GM12865 (cell line): ENCODE measurements at regions not wholly inside any gene's neighbourhood (a gene's known extent, or its start where the extent isn't known, plus 50 kb on each side); places are given as distances from the start of the nearest gene placed in this dataset.
"Not testable (repeated sequence)": the region's sequence is repeated elsewhere in the genome, so short reads cannot be mapped to it uniquely, and the experiment has no call there.

Experiments
- DNase-seq: peaks from one replicate; pipeline ENCODE4 v3.0.0; 2010; ENCODE audit warnings: low read depth
- H3K4me3 ChIP-seq: 2 replicates; pipeline ENCODE4 v1.5.1; 2011; ENCODE audit warnings: mild to moderate bottlenecking, low read depth, low read length, control low read depth
- CTCF ChIP-seq: IDR thresholded peaks from 2 replicates; pipeline ENCODE4 v1.5.1; 2011; ENCODE audit warnings: low read length, control low read depth, low read depth, inconsistent platforms; ENCODE audit not compliant: insufficient read depth; ENCODE audit errors: missing control alignments

GRCh38 chr1:118294875-118295642, 110.0 kb upstream of the SPAG17 start:
- H3K4me3 ChIP-seq, result no peak overlapping the region
- no peak for DNase-seq
- no peak for TF ChIP-seq CTCF

GRCh38 chr1:118291661-118292060, 106.6 kb upstream of the SPAG17 start:
- H3K4me3 ChIP-seq, result no peak overlapping the region
- DNase-seq, result no peak
- TF ChIP-seq CTCF, result no peak

GRCh38 chr1:118290571-118290970, 105.5 kb upstream of the SPAG17 start:
- no peak for TF ChIP-seq CTCF
- H3K4me3 ChIP-seq, result no peak overlapping the region
- DNase-seq, result no peak

GRCh38 chr1:118290046-118290445, 105.0 kb upstream of the SPAG17 start:
- no peak overlapping the region for H3K4me3 ChIP-seq
- DNase-seq, result no peak
- TF ChIP-seq CTCF, result no peak

- not testable (repeated sequence) for DNase-seq, H3K4me3 ChIP-seq
Observed at GRCh38 chr1:118280656-118281055, 95.6 kb upstream of the SPAG17 start.

- DNase-seq, result no peak
- no peak for TF ChIP-seq CTCF
- no peak overlapping the region for H3K4me3 ChIP-seq
Observed at GRCh38 chr1:118275472-118276115, 90.6 kb upstream of the SPAG17 start.

- no peak for TF ChIP-seq CTCF
- no peak for DNase-seq
- no peak overlapping the region for H3K4me3 ChIP-seq
Observed at GRCh38 chr1:118272884-118273283, 87.9 kb upstream of the SPAG17 start.
